Kidney (tissue), 13 donors: ENCODE measurements at regions not wholly inside any gene's neighbourhood (a gene's known extent, or its start where the extent isn't known, plus 50 kb on each side); places are given as distances from the start of the nearest gene placed in this dataset.

Experiments used
- DNase-seq, 5 donors: peaks; one replicate each; pipeline ENCODE4 v3.0.0-alpha.2; 2013 to 2020
- FAIRE-seq: peaks from 2 replicates; lab custom pipeline; 2012; peaks lifted over from hg19 to GRCh38; lab: Jason Lieb, UNC
- H3K27ac ChIP-seq, 2 donors: one replicate each; pipeline ENCODE4 v1.7.0; 2013; ENCODE audit warnings: low read depth in 2 of 2, low read length in 2 of 2, inconsistent platforms in 1 of 2
- H3K27me3 ChIP-seq: one replicate; pipeline ENCODE4 v1.7.1; 2013; ENCODE audit warnings: low read length, inconsistent platforms; ENCODE audit not compliant: control insufficient read depth, insufficient read depth
- H3K36me3 ChIP-seq, 3 donors: one replicate each; pipeline versions ENCODE4 v1.7.0 to v1.7.1; 2013; ENCODE audit warnings: low read length in 3 of 3, control low read depth in 1 of 3, inconsistent platforms in 1 of 3; ENCODE audit not compliant: insufficient read depth in 3 of 3, control insufficient read depth in 2 of 3
- H3K4me1 ChIP-seq, 3 donors: one replicate each; pipeline versions ENCODE4 v1.7.0 to v1.7.1; 2013; ENCODE audit warnings: low read length in 3 of 3, inconsistent platforms in 1 of 3, low read depth in 1 of 3; ENCODE audit not compliant: control insufficient read depth in 2 of 3, insufficient read depth in 2 of 3
- H3K4me3 ChIP-seq, 3 donors: one replicate each; pipeline versions ENCODE4 v1.7.0 to v1.8.1; 2013; ENCODE audit warnings: low read length in 3 of 3, control low read depth in 1 of 3, inconsistent platforms in 1 of 3
- H3K9ac ChIP-seq, 3 donors: one replicate each; pipeline versions ENCODE4 v1.7.0 to v1.7.1; 2013; ENCODE audit warnings: low read length in 3 of 3, control low read depth in 1 of 3, inconsistent platforms in 1 of 3
- H3K9me3 ChIP-seq, 3 donors: one replicate each; pipeline versions ENCODE4 v1.7.0 to v1.7.1; 2013; ENCODE audit warnings: low read length in 3 of 3, control low read depth in 1 of 3, inconsistent platforms in 1 of 3; ENCODE audit not compliant: control insufficient read depth in 2 of 3, insufficient read depth in 1 of 3
- intact Hi-C: fragments of 100-400 bp; cut with DNase I; formaldehyde crosslinking; loops from one replicate; pipeline ENCODE4 v1.11.1; 2022
- TF ChIP-seq, protein P1 (sequence below): IDR thresholded peaks from 3 replicates; pipeline ENCODE4 v1.5.1; 2012; ENCODE audit warnings: mild to moderate bottlenecking, moderate library complexity, borderline replicate concordance; ENCODE audit not compliant: insufficient read depth; ENCODE audit errors: extremely low read depth
- donor health status: control.
- donor health status: control.
- donor health status: control.
- donor health status: control.
- donor health status: control.
- donor health status: DM: yes; HTN: yes; CAD: no.
- donor health status: Normal renal cell carcinoma (clear cell type).

GRCh38 chr3:197353867-197354567, 55.6 kb upstream of the DLG1 start:
- peak overlapping the region in 1 of 3 donors; percentile 45 for H3K4me3 ChIP-seq
- no peak for DNase-seq
- intact Hi-C loops: no loop called here
- H3K36me3 ChIP-seq: no peaks in the 10 kb centered on the region
- peaks cover 0 to 6% (median 0%) of the 10 kb centered on the region in 3 donors for H3K4me1 ChIP-seq
- H3K9ac ChIP-seq: peak overlapping the region in 1 of 3 donors; percentile 12
- no peak for FAIRE-seq
- TF ChIP-seq, protein P1, sequence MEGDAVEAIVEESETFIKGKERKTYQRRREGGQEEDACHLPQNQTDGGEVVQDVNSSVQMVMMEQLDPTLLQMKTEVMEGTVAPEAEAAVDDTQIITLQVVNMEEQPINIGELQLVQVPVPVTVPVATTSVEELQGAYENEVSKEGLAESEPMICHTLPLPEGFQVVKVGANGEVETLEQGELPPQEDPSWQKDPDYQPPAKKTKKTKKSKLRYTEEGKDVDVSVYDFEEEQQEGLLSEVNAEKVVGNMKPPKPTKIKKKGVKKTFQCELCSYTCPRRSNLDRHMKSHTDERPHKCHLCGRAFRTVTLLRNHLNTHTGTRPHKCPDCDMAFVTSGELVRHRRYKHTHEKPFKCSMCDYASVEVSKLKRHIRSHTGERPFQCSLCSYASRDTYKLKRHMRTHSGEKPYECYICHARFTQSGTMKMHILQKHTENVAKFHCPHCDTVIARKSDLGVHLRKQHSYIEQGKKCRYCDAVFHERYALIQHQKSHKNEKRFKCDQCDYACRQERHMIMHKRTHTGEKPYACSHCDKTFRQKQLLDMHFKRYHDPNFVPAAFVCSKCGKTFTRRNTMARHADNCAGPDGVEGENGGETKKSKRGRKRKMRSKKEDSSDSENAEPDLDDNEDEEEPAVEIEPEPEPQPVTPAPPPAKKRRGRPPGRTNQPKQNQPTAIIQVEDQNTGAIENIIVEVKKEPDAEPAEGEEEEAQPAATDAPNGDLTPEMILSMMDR: no peak
- H3K9me3 ChIP-seq: no peaks in the 10 kb centered on the region
- H3K27ac ChIP-seq: no peak overlapping the region
- no peaks in the 10 kb centered on the region for H3K27me3 ChIP-seq

GRCh38 chr3:197353001-197353866, 54.8 kb upstream of the DLG1 start:
- no peak overlapping the region for H3K27ac ChIP-seq
- DNase-seq: no peak
- TF ChIP-seq, protein P1: no peak
- H3K27me3 ChIP-seq: no peaks in the 10 kb centered on the region
- no peak for FAIRE-seq
- peaks cover 0 to 6% (median 0%) of the 10 kb centered on the region in 3 donors for H3K4me1 ChIP-seq
- H3K9ac ChIP-seq: no peak overlapping the region
- no peaks in the 10 kb centered on the region for H3K36me3 ChIP-seq
- no peak overlapping the region for H3K4me3 ChIP-seq
- H3K9me3 ChIP-seq: no peaks in the 10 kb centered on the region
- intact Hi-C loops: no loop called here

DNA sequence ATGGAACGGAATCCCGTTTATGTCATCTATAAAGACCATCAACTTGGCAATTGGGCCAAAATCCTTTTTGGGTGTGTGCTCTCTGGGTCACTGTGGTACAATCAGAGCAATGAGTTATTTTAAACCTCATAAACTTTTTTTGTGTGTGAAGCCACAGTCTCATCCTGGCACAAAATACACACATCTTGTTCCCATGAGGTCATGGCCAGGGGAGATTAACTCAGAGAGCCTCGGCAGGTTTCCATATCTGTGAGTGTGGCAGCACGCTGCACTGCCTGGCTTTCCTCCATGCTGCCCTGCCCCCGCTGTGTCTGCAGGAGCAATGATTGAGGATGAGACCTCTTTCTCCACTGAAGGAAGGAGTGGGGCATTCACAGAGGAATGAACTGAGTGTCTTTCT, 54.0 kb upstream of the DLG1 start:
- TF ChIP-seq, protein P1: no peak
- peaks cover 0 to 6% (median 0%) of the 10 kb centered on the region in 3 donors for H3K4me1 ChIP-seq
- H3K27ac ChIP-seq: no peak overlapping the region

More for the DNA sequence above, 54.0 kb upstream of the DLG1 start:
- H3K9ac ChIP-seq: no peak overlapping the region
- intact Hi-C loops: no loop called here
- no peaks in the 10 kb centered on the region for H3K9me3 ChIP-seq
- FAIRE-seq (no peak), DNase-seq (no peak)
- H3K36me3 ChIP-seq: no peaks in the 10 kb centered on the region
- no peaks in the 10 kb centered on the region for H3K27me3 ChIP-seq
- no peak overlapping the region for H3K4me3 ChIP-seq
